NCI-H187 (cell line): ENCODE measurements at regions not wholly inside any gene's neighbourhood (a gene's known extent, or its start where the extent isn't known, plus 50 kb on each side); places are given as distances from the start of the nearest gene placed in this dataset.

Experiments
- DNase-seq, 2 experiments: peaks; one replicate each; lab custom pipeline; 2025; lab: John Stamatoyannopoulos, UW

GRCh38 chr20:40540166-40540565 is 148.9 kb downstream of the MAFB start:
- DNase-seq: no peak

GRCh38 chr20:40538131-40538530 is 150.9 kb downstream of the MAFB start:
- DNase-seq: no peak

GRCh38 chr20:40536808-40537207 is 152.2 kb downstream of the MAFB start:
- no peak for DNase-seq

GRCh38 chr20:40535816-40536215 is 153.2 kb downstream of the MAFB start:
- DNase-seq: no peak

GRCh38 chr20:40532103-40532502 is 156.9 kb downstream of the MAFB start:
- no peak for DNase-seq

- DNase-seq: no peak
These were observed 163.7 kb downstream of the MAFB start for GRCh38 chr20:40525351-40525750.

GRCh38 chr20:40524071-40524470 is 165.0 kb downstream of the MAFB start:
- no peak for DNase-seq

GRCh38 chr20:40522405-40522804 is 166.6 kb downstream of the MAFB start:
- no peak for DNase-seq

- DNase-seq: no peak
These were observed 167.1 kb downstream of the MAFB start for GRCh38 chr20:40521962-40522361.

GRCh38 chr20:40519918-40520317 is 169.1 kb downstream of the MAFB start:
- no peak for DNase-seq

- no peak for DNase-seq
These were observed 176.0 kb downstream of the MAFB start for GRCh38 chr20:40512994-40513393.

GRCh38 chr20:40512591-40512990 is 176.4 kb downstream of the MAFB start:
- DNase-seq: no peak

- no peak for DNase-seq
These were observed 177.6 kb downstream of the MAFB start for GRCh38 chr20:40511478-40511877.

- DNase-seq: no peak
These were observed 178.4 kb downstream of the MAFB start for GRCh38 chr20:40510622-40511021.

GRCh38 chr20:40508821-40509220 is 180.2 kb downstream of the MAFB start:
- DNase-seq: no peak

GRCh38 chr20:40506537-40506939 is 182.5 kb downstream of the MAFB start:
- no peak for DNase-seq

- DNase-seq: no peak
These were observed 185.9 kb downstream of the MAFB start for GRCh38 chr20:40503119-40503518.

GRCh38 chr20:40502576-40502975 is 186.5 kb downstream of the MAFB start:
- no peak for DNase-seq

- DNase-seq: no peak
These were observed 189.6 kb downstream of the MAFB start for GRCh38 chr20:40499391-40499790.

GRCh38 chr20:40497899-40498691 is 190.9 kb downstream of the MAFB start:
- DNase-seq: no peak

- DNase-seq: no peak
These were observed 193.1 kb downstream of the MAFB start for GRCh38 chr20:40495956-40496355.

- no peak for DNase-seq
These were observed 194.8 kb downstream of the MAFB start for GRCh38 chr20:40494248-40494647.

- no peak for DNase-seq
These were observed 195.5 kb downstream of the MAFB start for GRCh38 chr20:40493549-40493948.

- no peak for DNase-seq
These were observed 196.0 kb downstream of the MAFB start for GRCh38 chr20:40493071-40493470.
